GM12878 (cell line): ENCODE measurements at regions not wholly inside any gene's neighbourhood (a gene's known extent, or its start where the extent isn't known, plus 50 kb on each side); places are given as distances from the start of the nearest gene placed in this dataset.

Experiments used
- CEBPB ChIP-seq, 2 experiments: fragments of 150-350 bp in 1 of 2; IDR thresholded peaks; 2 replicates each; pipeline ENCODE4 v1.6.1; 2012 to 2014; ENCODE audit warnings: low read depth in 2 of 2, low read length in 2 of 2, borderline replicate concordance in 1 of 2, inconsistent platforms in 1 of 2
- CREB1 ChIP-seq: IDR thresholded peaks from 2 replicates; pipeline ENCODE4 v1.6.1; 2012; ENCODE audit warnings: low read depth, mild to moderate bottlenecking, inconsistent platforms
- CTCF ChIP-seq, 3 experiments: IDR thresholded peaks in 2 of 3; conservative IDR thresholded peaks in 1 of 3; 2 replicates each; pipeline ENCODE4 v1.5.1; 2011; ENCODE audit warnings: low read depth in 3 of 3, low read length in 3 of 3, mild to moderate bottlenecking in 3 of 3, control low read depth in 2 of 3, moderate library complexity in 2 of 3, inconsistent platforms in 1 of 3, mixed read lengths in 1 of 3; ENCODE audit not compliant: control insufficient read depth in 2 of 3, insufficient read depth in 1 of 3; ENCODE audit errors: extremely low read depth in 1 of 3
- POLR2A ChIP-seq: IDR thresholded peaks from 2 replicates; pipeline ENCODE4 v1.6.1; 2011; ENCODE audit warnings: low read depth, mild to moderate bottlenecking, low read length
- RAD21 ChIP-seq: IDR thresholded peaks from 2 replicates; pipeline ENCODE4 v1.6.1; 2011; ENCODE audit warnings: mild to moderate bottlenecking, low read depth, low read length, moderate library complexity; ENCODE audit not compliant: insufficient read depth
- TF ChIP-seq, protein P1 (sequence below): IDR thresholded peaks from 2 replicates; pipeline ENCODE4 v1.6.1; 2012; ENCODE audit warnings: mild to moderate bottlenecking, low read depth, low read length

DNA sequence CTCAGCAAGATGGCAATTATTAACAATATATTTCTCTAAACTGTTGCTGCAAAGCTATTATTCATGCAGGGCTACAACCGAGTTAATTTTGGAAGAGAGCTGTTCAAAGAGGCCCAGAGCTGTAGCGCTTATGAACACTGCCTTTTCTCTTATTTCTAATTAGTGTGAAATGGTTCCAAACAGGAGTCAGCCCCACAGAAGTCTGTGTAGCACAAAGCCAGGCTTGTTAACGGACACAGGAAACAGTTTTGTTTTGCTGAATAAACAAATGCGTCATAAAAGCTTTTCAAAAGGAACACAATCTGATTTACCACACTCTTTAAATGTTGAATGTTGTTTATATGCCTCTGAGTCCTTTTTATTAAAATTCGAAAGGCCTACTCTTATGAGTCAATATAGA, 396.5 kb downstream of the ANXA1 start:
- TF ChIP-seq, protein P1, sequence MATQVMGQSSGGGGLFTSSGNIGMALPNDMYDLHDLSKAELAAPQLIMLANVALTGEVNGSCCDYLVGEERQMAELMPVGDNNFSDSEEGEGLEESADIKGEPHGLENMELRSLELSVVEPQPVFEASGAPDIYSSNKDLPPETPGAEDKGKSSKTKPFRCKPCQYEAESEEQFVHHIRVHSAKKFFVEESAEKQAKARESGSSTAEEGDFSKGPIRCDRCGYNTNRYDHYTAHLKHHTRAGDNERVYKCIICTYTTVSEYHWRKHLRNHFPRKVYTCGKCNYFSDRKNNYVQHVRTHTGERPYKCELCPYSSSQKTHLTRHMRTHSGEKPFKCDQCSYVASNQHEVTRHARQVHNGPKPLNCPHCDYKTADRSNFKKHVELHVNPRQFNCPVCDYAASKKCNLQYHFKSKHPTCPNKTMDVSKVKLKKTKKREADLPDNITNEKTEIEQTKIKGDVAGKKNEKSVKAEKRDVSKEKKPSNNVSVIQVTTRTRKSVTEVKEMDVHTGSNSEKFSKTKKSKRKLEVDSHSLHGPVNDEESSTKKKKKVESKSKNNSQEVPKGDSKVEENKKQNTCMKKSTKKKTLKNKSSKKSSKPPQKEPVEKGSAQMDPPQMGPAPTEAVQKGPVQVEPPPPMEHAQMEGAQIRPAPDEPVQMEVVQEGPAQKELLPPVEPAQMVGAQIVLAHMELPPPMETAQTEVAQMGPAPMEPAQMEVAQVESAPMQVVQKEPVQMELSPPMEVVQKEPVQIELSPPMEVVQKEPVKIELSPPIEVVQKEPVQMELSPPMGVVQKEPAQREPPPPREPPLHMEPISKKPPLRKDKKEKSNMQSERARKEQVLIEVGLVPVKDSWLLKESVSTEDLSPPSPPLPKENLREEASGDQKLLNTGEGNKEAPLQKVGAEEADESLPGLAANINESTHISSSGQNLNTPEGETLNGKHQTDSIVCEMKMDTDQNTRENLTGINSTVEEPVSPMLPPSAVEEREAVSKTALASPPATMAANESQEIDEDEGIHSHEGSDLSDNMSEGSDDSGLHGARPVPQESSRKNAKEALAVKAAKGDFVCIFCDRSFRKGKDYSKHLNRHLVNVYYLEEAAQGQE, result no peak
- TF ChIP-seq CEBPB (IDR thresholded peaks at IDR 0.05; ENCODE audit: borderline replicate concordance in 1 of 2, low read depth in 2 of 2, low read length in 2 of 2), result no peak
- TF ChIP-seq CTCF (IDR thresholded peaks at IDR 0.05 in 2 of 3, conservative IDR thresholded peaks at IDR 0.05 in 1 of 3; ENCODE audit: control insufficient read depth in 2 of 3, extremely low read depth in 1 of 3, insufficient read depth in 1 of 3, low read depth in 3 of 3, low read length in 3 of 3), result no peak
- TF ChIP-seq CREB1, result no peak
- TF ChIP-seq RAD21, result no peak
- TF ChIP-seq POLR2A, result no peak
